Adrenal gland (tissue), 5 donors: ENCODE measurements at regions not wholly inside any gene's neighbourhood (a gene's known extent, or its start where the extent isn't known, plus 50 kb on each side); places are given as distances from the start of the nearest gene placed in this dataset.
"Not testable (repeated sequence)": the region's sequence is repeated elsewhere in the genome, so short reads cannot be mapped to it uniquely, and the experiment has no call there.

Source experiments
- CTCF ChIP-seq, 6 experiments: fragments of 450-650 bp in 4 of 6; fragments of 200-600 bp in 2 of 6; sonication (generic) in 1 of 6; IDR thresholded peaks; 1 replicate in 5 of 6; 2 replicates in 1 of 6; pipeline versions ENCODE4 v1.5.1 to v1.8.0; 2016 to 2021; ENCODE audit warnings: antibody characterized with exemption in 6 of 6, mild to moderate bottlenecking in 2 of 6, moderate library complexity in 1 of 6
- POLR2A ChIP-seq, 2 donors: fragments of 450-650 bp; IDR thresholded peaks; one replicate each; pipeline ENCODE4 v1.6.1; 2017; ENCODE audit warnings: antibody characterized with exemption in 2 of 2, mild to moderate bottlenecking in 2 of 2, moderate library complexity in 1 of 2
- donor health status: DM: no; HTN: no; CAD: no.

- TF ChIP-seq CTCF, POLR2A (IDR thresholded peaks at IDR 0.05): not testable (repeated sequence)
These were observed 116.7 kb downstream of the SPATA31A6 start for GRCh38 chr9:42300124-42300523.
